GM23338 (cell line): ENCODE measurements at regions not wholly inside any gene's neighbourhood (a gene's known extent, or its start where the extent isn't known, plus 50 kb on each side); places are given as distances from the start of the nearest gene placed in this dataset.

Experiments used
- ATAC-seq: fragments of 200-7000 bp; cut with Tn5 transposase; 3 replicates; pipeline ENCODE4 v1.9.1; 2020
- DNase-seq: peaks from one replicate; pipeline ENCODE4 v3.0.0-alpha.2; 2015; ENCODE audit warnings: low spot score
- H2AFZ ChIP-seq: fragments of 200-600 bp; sonication (generic); 2 replicates; pipeline ENCODE4 v1.8.0; 2016; ENCODE audit warnings: antibody characterized with exemption, mild to moderate bottlenecking, moderate library complexity
- H3F3A ChIP-seq: fragments of 200-600 bp; sonication (generic); replicated peaks from 2 replicates; pipeline ENCODE4 v1.8.0; 2017; ENCODE audit warnings: antibody characterized with exemption, mixed run types, low read depth
- H3K27ac ChIP-seq: fragments of 200-600 bp; sonication (generic); 2 replicates; pipeline ENCODE4 v1.6.1; 2016; ENCODE audit warnings: low read depth
- H3K27me3 ChIP-seq: fragments of 200-600 bp; sonication (generic); 2 replicates; pipeline ENCODE4 v1.8.0; 2016; ENCODE audit warnings: mild to moderate bottlenecking, mixed run types, moderate library complexity; ENCODE audit not compliant: insufficient read depth
- H3K36me3 ChIP-seq: fragments of 200-600 bp; sonication (generic); 2 replicates; pipeline ENCODE4 v1.8.0; 2016; ENCODE audit warnings: mild to moderate bottlenecking; ENCODE audit not compliant: insufficient read depth
- H3K4me1 ChIP-seq: fragments of 200-600 bp; sonication (generic); 2 replicates; pipeline ENCODE4 v1.8.0; 2016; ENCODE audit warnings: mild to moderate bottlenecking, moderate library complexity; ENCODE audit not compliant: insufficient read depth
- H3K4me2 ChIP-seq: fragments of 200-600 bp; sonication (generic); 2 replicates; pipeline ENCODE4 v1.7.1; 2017; ENCODE audit warnings: mixed run types
- H3K4me3 ChIP-seq: fragments of 200-600 bp; sonication (generic); 2 replicates; pipeline ENCODE4 v1.6.1; 2016; ENCODE audit warnings: mixed run types
- H3K79me2 ChIP-seq: fragments of 200-600 bp; sonication (generic); replicated peaks from 2 replicates; pipeline ENCODE4 v1.8.0; 2017; ENCODE audit warnings: mild to moderate bottlenecking; ENCODE audit not compliant: insufficient read depth
- H3K9me2 ChIP-seq: fragments of 200-600 bp; sonication (generic); 2 replicates; pipeline ENCODE4 v1.8.0; 2017; ENCODE audit not compliant: insufficient read depth
- H4K20me1 ChIP-seq: fragments of 200-600 bp; sonication (generic); replicated peaks from 2 replicates; pipeline ENCODE4 v1.8.0; 2017; ENCODE audit warnings: mild to moderate bottlenecking; ENCODE audit not compliant: insufficient read depth
- H3K27ac Mint-ChIP-seq: 2 replicates; pipeline ENCODE4 v1.8.0; 2020; ENCODE audit warnings: inconsistent platforms, mild to moderate bottlenecking, moderate library complexity, mixed read lengths
- H3K27me3 Mint-ChIP-seq: 3 replicates; pipeline ENCODE4 v1.8.0; 2022; ENCODE audit warnings: low read depth, mild to moderate bottlenecking, moderate library complexity, mixed read lengths, inconsistent platforms; ENCODE audit not compliant: insufficient read depth, poor library complexity
- H3K36me3 Mint-ChIP-seq: 3 replicates; pipeline ENCODE4 v1.8.0; 2021; ENCODE audit warnings: low read depth, mild to moderate bottlenecking, inconsistent platforms, moderate library complexity, mixed read lengths
- H3K4me1 Mint-ChIP-seq: 3 replicates; pipeline ENCODE4 v1.8.0; 2020; ENCODE audit warnings: mild to moderate bottlenecking, inconsistent platforms, mixed read lengths
- H3K4me3 Mint-ChIP-seq: 3 replicates; pipeline ENCODE4 v1.8.0; 2021; ENCODE audit warnings: moderate library complexity, mild to moderate bottlenecking, inconsistent platforms, mixed read lengths
- H3K9me3 Mint-ChIP-seq: 3 replicates; pipeline ENCODE4 v1.8.0; 2020; ENCODE audit warnings: moderate library complexity, mild to moderate bottlenecking, inconsistent platforms, mixed read lengths
- CREB1 ChIP-seq: fragments of 250-450 bp; sonication (Bioruptor Pico); IDR thresholded peaks from 2 replicates; pipeline ENCODE4 v1.5.0; 2020; ENCODE audit warnings: low read depth, mild to moderate bottlenecking, moderate library complexity
- EZH2phosphoT487 ChIP-seq: fragments of 200-600 bp; sonication (generic); IDR thresholded peaks from one replicate; pipeline ENCODE4 v1.8.1; 2018; ENCODE audit warnings: antibody characterized with exemption; ENCODE audit not compliant: unreplicated experiment
- JUNB ChIP-seq: IDR thresholded peaks from one replicate; pipeline ENCODE4 v1.6.1; 2016; ENCODE audit warnings: antibody characterized with exemption; ENCODE audit not compliant: unreplicated experiment
- NANOG ChIP-seq: IDR thresholded peaks from 2 replicates; pipeline ENCODE4 v1.6.1; 2016; ENCODE audit warnings: antibody characterized with exemption, borderline replicate concordance
- POLR2AphosphoS5 ChIP-seq: IDR thresholded peaks from 2 replicates; pipeline ENCODE4 v1.6.1; 2016; ENCODE audit warnings: antibody characterized with exemption, low read depth
- REST ChIP-seq: IDR thresholded peaks from one replicate; pipeline ENCODE4 v1.6.1; 2018; ENCODE audit warnings: antibody characterized with exemption; ENCODE audit not compliant: unreplicated experiment
- STAT1 ChIP-seq: IDR thresholded peaks from one replicate; pipeline ENCODE4 v1.6.1; 2016; ENCODE audit warnings: antibody characterized with exemption; ENCODE audit not compliant: unreplicated experiment
- ZNF114 ChIP-seq: fragments of 250-450 bp; sonication (Bioruptor Pico); IDR thresholded peaks from 2 replicates; pipeline ENCODE4 v1.5.0; 2020; ENCODE audit warnings: mild to moderate bottlenecking, moderate library complexity
- ZNF331 ChIP-seq: fragments of 250-450 bp; sonication (Bioruptor Pico); IDR thresholded peaks from 2 replicates; pipeline ENCODE4 v1.5.0; 2020; ENCODE audit warnings: low read depth, mild to moderate bottlenecking, moderate library complexity
- ZNF462 ChIP-seq: fragments of 250-450 bp; sonication (Bioruptor Pico); IDR thresholded peaks from 2 replicates; pipeline ENCODE4 v1.5.0; 2020; ENCODE audit warnings: mild to moderate bottlenecking, moderate library complexity
- TF ChIP-seq, protein P1 (sequence below), 2 experiments: fragments of 200-600 bp in 1 of 2; sonication (generic) in 1 of 2; conservative IDR thresholded peaks; 2 replicates each; pipeline versions ENCODE4 v1.5.1 to v1.6.1; 2016 to 2017; ENCODE audit warnings: antibody characterized with exemption in 2 of 2, low read depth in 2 of 2, mild to moderate bottlenecking in 2 of 2, moderate library complexity in 1 of 2

DNA sequence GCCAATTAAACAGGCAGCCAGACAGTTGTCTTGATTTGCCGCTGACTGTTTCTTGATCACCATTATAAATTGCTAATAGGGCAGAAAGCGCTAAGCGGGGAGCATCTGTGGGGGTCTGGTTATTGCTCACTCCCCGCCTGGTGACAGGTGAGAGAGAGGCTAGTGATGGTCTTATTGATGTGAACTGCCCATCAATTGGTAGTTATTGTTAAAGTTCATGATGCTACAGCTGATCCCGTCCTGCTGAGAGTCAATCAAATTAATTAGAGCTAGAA, 148.5 kb downstream of the LNPK start (continued):
- TF ChIP-seq, protein P1, sequence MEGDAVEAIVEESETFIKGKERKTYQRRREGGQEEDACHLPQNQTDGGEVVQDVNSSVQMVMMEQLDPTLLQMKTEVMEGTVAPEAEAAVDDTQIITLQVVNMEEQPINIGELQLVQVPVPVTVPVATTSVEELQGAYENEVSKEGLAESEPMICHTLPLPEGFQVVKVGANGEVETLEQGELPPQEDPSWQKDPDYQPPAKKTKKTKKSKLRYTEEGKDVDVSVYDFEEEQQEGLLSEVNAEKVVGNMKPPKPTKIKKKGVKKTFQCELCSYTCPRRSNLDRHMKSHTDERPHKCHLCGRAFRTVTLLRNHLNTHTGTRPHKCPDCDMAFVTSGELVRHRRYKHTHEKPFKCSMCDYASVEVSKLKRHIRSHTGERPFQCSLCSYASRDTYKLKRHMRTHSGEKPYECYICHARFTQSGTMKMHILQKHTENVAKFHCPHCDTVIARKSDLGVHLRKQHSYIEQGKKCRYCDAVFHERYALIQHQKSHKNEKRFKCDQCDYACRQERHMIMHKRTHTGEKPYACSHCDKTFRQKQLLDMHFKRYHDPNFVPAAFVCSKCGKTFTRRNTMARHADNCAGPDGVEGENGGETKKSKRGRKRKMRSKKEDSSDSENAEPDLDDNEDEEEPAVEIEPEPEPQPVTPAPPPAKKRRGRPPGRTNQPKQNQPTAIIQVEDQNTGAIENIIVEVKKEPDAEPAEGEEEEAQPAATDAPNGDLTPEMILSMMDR (conservative IDR thresholded peaks at IDR 0.05; ENCODE audit: low read depth in 2 of 2): no peak

GRCh38 chr2:175852879-175853615, 149.0 kb downstream of the LNPK start:
- ATAC-seq (peak; percentile 84), DNase-seq (peak; percentile 77)
- no peaks in the 10 kb centered on the region for H3F3A ChIP-seq
- no peak overlapping the region for H3K4me3 ChIP-seq
- H2AFZ ChIP-seq: no peak overlapping the region
- peak overlapping the region; percentile 60 for H3K4me2 ChIP-seq
- peaks cover 29% of the 10 kb centered on the region for H3K4me1 ChIP-seq
- H4K20me1 ChIP-seq: no peaks in the 10 kb centered on the region
- H3K9me2 ChIP-seq: no peaks in the 10 kb centered on the region
- no peaks in the 10 kb centered on the region for H3K79me2 ChIP-seq
- H3K27me3 ChIP-seq: no peaks in the 10 kb centered on the region
- Mint-ChIP-seq H3K36me3 (no peaks in the 10 kb centered on the region), H3K27ac (peak overlapping the region; percentile 85), H3K9me3 (no peaks in the 10 kb centered on the region), H3K4me1 (peaks cover 36% of the 10 kb centered on the region), H3K4me3 (no peak overlapping the region), H3K27me3 (no peaks in the 10 kb centered on the region)
- no peaks in the 10 kb centered on the region for H3K36me3 ChIP-seq
- H3K27ac ChIP-seq: peak overlapping the region; percentile 24; the same call in 1 of the 2 replicates
- no peak for TF ChIP-seq JUNB
- TF ChIP-seq ZNF331: no peak
- TF ChIP-seq, protein P1 (conservative IDR thresholded peaks at IDR 0.05; ENCODE audit: low read depth in 2 of 2): no peak
- TF ChIP-seq ZNF462 (CRISPR knock-in tag): no peak
- TF ChIP-seq CREB1: no peak
- no peak for TF ChIP-seq ZNF114 (CRISPR knock-in tag)
- TF ChIP-seq EZH2phosphoT487: no peak
- no peak for TF ChIP-seq NANOG
- no peak for TF ChIP-seq STAT1
- no peak for TF ChIP-seq REST
- no peak for TF ChIP-seq POLR2AphosphoS5
